Endothelial cell of hepatic sinusoid (primary cell): ENCODE measurements at regions not wholly inside any gene's neighbourhood (a gene's known extent, or its start where the extent isn't known, plus 50 kb on each side); places are given as distances from the start of the nearest gene placed in this dataset.
"Not testable (repeated sequence)": the region's sequence is repeated elsewhere in the genome, so short reads cannot be mapped to it uniquely, and the experiment has no call there.

Experiments used
- in situ Hi-C: cut with HindIII; loops from 2 replicates; pipeline ENCODE4 v1.10.0; 2017; ENCODE audit warnings: low sequenced_read_pairs

GRCh38 chr13:23086968-23087623 is 93.7 kb upstream of the SGCG start:
- in situ Hi-C loops: no loop called here

GRCh38 chr13:23087880-23088279 is 92.9 kb upstream of the SGCG start:
- in situ Hi-C loops: no loop called here

GRCh38 chr13:23098161-23098907 is 82.4 kb upstream of the SGCG start:
- in situ Hi-C loops: no loop called here

- in situ Hi-C loops: no loop called here
Measured at GRCh38 chr13:23105051-23105450, 75.7 kb upstream of the SGCG start.

- in situ Hi-C loops: no loop called here
Measured at GRCh38 chr13:23107665-23108064, 73.1 kb upstream of the SGCG start.

- in situ Hi-C loops: no loop called here
Measured at GRCh38 chr13:23119131-23119530, 61.6 kb upstream of the SGCG start.

- in situ Hi-C loops: not testable (repeated sequence)
Measured at GRCh38 chr13:23127540-23127939, 53.2 kb upstream of the SGCG start.

- in situ Hi-C loops: no loop called here
Measured at GRCh38 chr13:23129331-23129730, 51.4 kb upstream of the SGCG start.
